ENCODE measurements at regions not wholly inside any gene's neighbourhood (a gene's known extent, or its start where the extent isn't known, plus 50 kb on each side); places are given as distances from the start of the nearest gene placed in this dataset.

GRCh38 chr1:99537886-99538617 is 107.9 kb upstream of the PALMD start:
- no peak for DNase-seq
- Histone ChIP-seq H3K4me1 (no peaks in the 10 kb centered on the region), H3K9me3 (no peaks in the 10 kb centered on the region), H3K27me3 (no peaks in the 10 kb centered on the region), H3K27ac (no peak overlapping the region), H3K4me3 (replicated peaks in 1 of 3) (no peak overlapping the region), H3K36me3 (no peaks in the 10 kb centered on the region)
- intact Hi-C loops (cut with DNase I) = no loop called here
- 75 to 87% methylated on average over 5 of the region's 5 CpGs for WGBS, 2 donors
- TF ChIP-seq CTCF (IDR thresholded peaks at IDR 0.05) = no peak
- TF ChIP-seq POLR2A (IDR thresholded peaks at IDR 0.05) = no peak

- no peaks in the 10 kb centered on the region for H3K27me3 ChIP-seq
- H3K4me1 ChIP-seq = no peaks in the 10 kb centered on the region
- WGBS, 2 donors = 75 to 81% methylated on average over 2 of the region's 2 CpGs
- DNase-seq = no peak
- TF ChIP-seq CTCF (IDR thresholded peaks at IDR 0.05) (no peak), POLR2A (IDR thresholded peaks at IDR 0.05) (no peak)
- no peak overlapping the region for H3K27ac ChIP-seq
- no peaks in the 10 kb centered on the region for H3K9me3 ChIP-seq
- no peaks in the 10 kb centered on the region for H3K36me3 ChIP-seq
- intact Hi-C loops (cut with DNase I) = no loop called here
- H3K4me3 ChIP-seq (replicated peaks in 1 of 3) = no peak overlapping the region
Observed at GRCh38 chr1:99538618-99538956, 107.3 kb upstream of the PALMD start.

- Histone ChIP-seq H3K27ac (no peak overlapping the region), H3K36me3 (no peaks in the 10 kb centered on the region), H3K4me1 (no peaks in the 10 kb centered on the region), H3K27me3 (no peaks in the 10 kb centered on the region), H3K9me3 (no peaks in the 10 kb centered on the region), H3K4me3 (replicated peaks in 1 of 3) (no peak overlapping the region)
- DNase-seq = no peak
- TF ChIP-seq CTCF (IDR thresholded peaks at IDR 0.05) = no peak
- TF ChIP-seq POLR2A (IDR thresholded peaks at IDR 0.05) = no peak
- intact Hi-C loops (cut with DNase I) = no loop called here
Observed at GRCh38 chr1:99539131-99539530, 106.8 kb upstream of the PALMD start.

- TF ChIP-seq CTCF (IDR thresholded peaks at IDR 0.05) (no peak), POLR2A (IDR thresholded peaks at IDR 0.05) (no peak)
- Histone ChIP-seq H3K27me3 (no peaks in the 10 kb centered on the region), H3K27ac (no peak overlapping the region), H3K9me3 (no peaks in the 10 kb centered on the region), H3K4me1 (no peaks in the 10 kb centered on the region), H3K4me3 (replicated peaks in 1 of 3) (no peak overlapping the region), H3K36me3 (no peaks in the 10 kb centered on the region)
- DNase-seq = no peak
- intact Hi-C loops (cut with DNase I) = no loop called here
- WGBS, 2 donors = 98% methylated on average over 1 of the region's 1 CpG
Observed at GRCh38 chr1:99540744-99541143, 105.2 kb upstream of the PALMD start.

- TF ChIP-seq POLR2A (IDR thresholded peaks at IDR 0.05) (no peak), CTCF (IDR thresholded peaks at IDR 0.05) (no peak)
- WGBS, 2 donors = 24 to 40% methylated on average over 1 of the region's 1 CpG
- no peaks in the 10 kb centered on the region for H3K27me3 ChIP-seq
- intact Hi-C loops (cut with DNase I) = no loop called here
- H3K4me1 ChIP-seq = no peaks in the 10 kb centered on the region
- H3K9me3 ChIP-seq = no peaks in the 10 kb centered on the region
- no peak overlapping the region for H3K27ac ChIP-seq
- no peak overlapping the region for H3K4me3 ChIP-seq (replicated peaks in 1 of 3)
- no peak for DNase-seq
- H3K36me3 ChIP-seq = no peaks in the 10 kb centered on the region
Observed at GRCh38 chr1:99544328-99544727, 101.6 kb upstream of the PALMD start.

Data from thyroid gland (tissue), 4 donors.